ENCODE measurements at regions not wholly inside any gene's neighbourhood (a gene's known extent, or its start where the extent isn't known, plus 50 kb on each side); places are given as distances from the start of the nearest gene placed in this dataset.

- TF ChIP-seq ZNF318 (IDR thresholded peaks at IDR 0.05; ENCODE audit: borderline replicate concordance in 1 of 2, low read depth in 1 of 2) = no peak
Measured at GRCh38 chr9:99693888-99694287, 127.8 kb upstream of the NR4A3 start (continued).

DNA sequence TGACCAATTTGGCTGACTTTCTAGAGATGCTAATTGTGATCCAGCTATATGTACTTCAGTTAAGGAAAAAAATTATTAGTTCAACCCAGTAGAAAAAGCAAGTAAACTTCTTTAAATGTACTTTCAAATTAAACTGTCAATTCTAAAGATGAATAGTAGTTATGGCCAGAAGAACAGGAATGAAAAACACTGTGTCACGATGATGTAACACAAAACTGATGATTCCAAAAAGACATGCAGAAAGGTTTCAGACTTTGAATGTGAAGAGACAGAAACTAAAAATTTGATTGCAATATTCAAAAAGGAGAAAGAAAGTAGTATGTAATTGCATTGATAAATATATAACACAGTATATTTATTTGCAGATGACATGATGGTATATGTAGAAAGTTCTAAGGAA is 127.3 kb upstream of the NR4A3 start:
- Histone ChIP-seq H2AFZ (ENCODE audit: low read depth, low read length) (no peak overlapping the region), H3K79me2 (ENCODE audit: control insufficient read depth, insufficient read depth, low read length) (no peaks in the 10 kb centered on the region), H3K9ac (ENCODE audit: insufficient read depth in 1 of 2, low read depth in 2 of 2, low read length in 2 of 2) (no peak overlapping the region), H3K27me3 (ENCODE audit: control insufficient read depth in 2 of 2, insufficient read depth in 2 of 2, low read length in 2 of 2) (no peaks in the 10 kb centered on the region), H3K9me3 (replicated peaks; ENCODE audit: control insufficient read depth, insufficient read depth, low read depth, low read length) (no peaks in the 10 kb centered on the region), H3K4me1 (replicated peaks in 1 of 2; ENCODE audit: control insufficient read depth in 2 of 2, insufficient read depth in 2 of 2, low read length in 2 of 2) (no peaks in the 10 kb centered on the region; a peak in 1 of 5 replicates), H4K20me1 (replicated peaks; ENCODE audit: control insufficient read depth, insufficient read depth, low read length) (no peaks in the 10 kb centered on the region), H3K9me1 (ENCODE audit: control insufficient read depth, insufficient read depth, low read length) (no peaks in the 10 kb centered on the region), H3K27ac (ENCODE audit: extremely low read depth, low read depth, low read length) (no peak overlapping the region), H3K36me3 (ENCODE audit: control insufficient read depth, insufficient read depth, low read length) (no peaks in the 10 kb centered on the region), H3K4me2 (ENCODE audit: insufficient read depth, low read length) (no peak overlapping the region; the same call in 1 of the 2 replicates), H3K4me3 (no peak overlapping the region)
- intact Hi-C loops (cut with micrococcal nuclease) (loop anchor here (10.0 kb wide), 1 partner anchor 60 kb away; no protein-coding TSS in a partner anchor), in situ Hi-C loops (cut with MboI) (no loop called here)
- WGBS (ENCODE audit: insufficient coverage, low coverage, missing lambda C conversion rate) = 0% methylated on average over 1 of the region's 1 CpG
- CTCF ChIA-PET (ENCODE audit: low intra/inter-chr PET ratio) = no interaction called here
- ATAC-seq (no peak), FAIRE-seq (peak; percentile 19), DNase-seq (ENCODE audit: extremely low read depth in 1 of 4, low spot score in 3 of 4) (no peak)
- POLR2A ChIA-PET = no interaction called here
- no TSS peak for BruUV-seq (replicated peaks)
- TF ChIP-seq MEIS2 (IDR thresholded peaks at IDR 0.05; ENCODE audit: partially characterized antibody) (peak; percentile 45), PKNOX1 (IDR thresholded peaks at IDR 0.05) (peak; percentile 46), CEBPG (CRISPR knock-in tag; IDR thresholded peaks at IDR 0.05) (no peak), CEBPG (tag; conservative IDR thresholded peaks at IDR 0.05 in 1 of 2, IDR thresholded peaks at IDR 0.05 in 1 of 2) (0 out of 4 replicates have a peak, but pooled peaks have one; percentile 5 to 40), NFE2 (IDR thresholded peaks at IDR 0.05; ENCODE audit: low read depth) (peak; percentile 54; the same call in 1 of the 2 replicates), C11orf30 (IDR thresholded peaks at IDR 0.05; ENCODE audit: low read depth) (peak; percentile 66; the same call in 1 of the 2 replicates), ID3 (CRISPR knock-in tag; IDR thresholded peaks at IDR 0.05) (no peak), ID3 (tag; IDR thresholded peaks at IDR 0.05) (no peak), JUN (IDR thresholded peaks at IDR 0.05; ENCODE audit: borderline replicate concordance, low read depth, low read length) (no peak), JUN (CRISPR knock-in tag; IDR thresholded peaks at IDR 0.05; ENCODE audit: borderline replicate concordance) (no peak), MAFG (tag; conservative IDR thresholded peaks at IDR 0.05) (peak; percentile 70), ZNF316 (IDR thresholded peaks at IDR 0.05) (peak; percentile 74)
